CD4-positive, alpha-beta T cell treated with Interleukin-6 for 4 hours (primary cell): ENCODE measurements at regions not wholly inside any gene's neighbourhood (a gene's known extent, or its start where the extent isn't known, plus 50 kb on each side); places are given as distances from the start of the nearest gene placed in this dataset.

Experiments
- DNase-seq: peaks from one replicate; pipeline ENCODE4 v3.0.0-alpha.2; 2020; ENCODE audit warnings: mixed read lengths

- no peak for DNase-seq
These were observed 155.7 kb downstream of the WT1 start for GRCh38 chr11:32279672-32280071.

GRCh38 chr11:32280339-32280738 lies 155.0 kb downstream of the WT1 start:
- DNase-seq: no peak

- DNase-seq: no peak
These were observed 147.1 kb downstream of the WT1 start for GRCh38 chr11:32288276-32288675.

- no peak for DNase-seq
These were observed 145.6 kb downstream of the WT1 start for GRCh38 chr11:32289701-32290100.

- no peak for DNase-seq
These were observed 144.6 kb downstream of the WT1 start for GRCh38 chr11:32290783-32291182.

GRCh38 chr11:32297611-32298011 lies 137.7 kb downstream of the WT1 start:
- DNase-seq: no peak

GRCh38 chr11:32302826-32303225 lies 132.5 kb downstream of the WT1 start:
- DNase-seq: no peak

- DNase-seq: no peak
These were observed 130.8 kb downstream of the WT1 start for GRCh38 chr11:32304521-32304920.

- no peak for DNase-seq
These were observed 129.9 kb downstream of the WT1 start for GRCh38 chr11:32305460-32305859.

GRCh38 chr11:32307471-32307870 lies 127.9 kb downstream of the WT1 start:
- DNase-seq: no peak

- no peak for DNase-seq
These were observed 127.4 kb downstream of the WT1 start for GRCh38 chr11:32307913-32308312.

- DNase-seq: no peak
These were observed 125.7 kb downstream of the WT1 start for GRCh38 chr11:32309530-32310213.

- DNase-seq: no peak
These were observed 125.1 kb downstream of the WT1 start for GRCh38 chr11:32310214-32310601.

GRCh38 chr11:32311346-32312065 lies 123.8 kb downstream of the WT1 start:
- DNase-seq: no peak

GRCh38 chr11:32312206-32312817 lies 123.0 kb downstream of the WT1 start:
- no peak for DNase-seq

- no peak for DNase-seq
These were observed 122.4 kb downstream of the WT1 start for GRCh38 chr11:32312865-32313403.

GRCh38 chr11:32313477-32313876 lies 121.9 kb downstream of the WT1 start:
- no peak for DNase-seq

- no peak for DNase-seq
These were observed 120.2 kb downstream of the WT1 start for GRCh38 chr11:32315121-32315520.

- DNase-seq: no peak
These were observed 119.1 kb downstream of the WT1 start for GRCh38 chr11:32316232-32316631.

- no peak for DNase-seq
These were observed 118.3 kb downstream of the WT1 start for GRCh38 chr11:32316858-32317642.

- DNase-seq: no peak
These were observed 117.7 kb downstream of the WT1 start for GRCh38 chr11:32317643-32318042.

- no peak for DNase-seq
These were observed 117.0 kb downstream of the WT1 start for GRCh38 chr11:32318071-32319055.
